ENCODE measurements at regions not wholly inside any gene's neighbourhood (a gene's known extent, or its start where the extent isn't known, plus 50 kb on each side); places are given as distances from the start of the nearest gene placed in this dataset.

GRCh38 chr6:153984811-153985210 lies 54.2 kb upstream of the OPRM1 start:
- Histone ChIP-seq H2BK5ac (ENCODE audit: low read depth, low read length) (no peak overlapping the region), H2BK12ac (ENCODE audit: low read depth, low read length) (no peak overlapping the region), H3K23me2 (ENCODE audit: low read depth, low read length) (peaks cover 2% of the 10 kb centered on the region; the same call in 1 of the 2 replicates), H2AK5ac (ENCODE audit: low read depth, low read length) (no peak overlapping the region), H2BK20ac (ENCODE audit: low read length) (no peak overlapping the region), H3K4me1 (replicated peaks in 1 of 4; ENCODE audit: control insufficient read depth in 3 of 4, insufficient read depth in 4 of 4, low read length in 3 of 4) (no peaks in the 10 kb centered on the region; a peak in 1 of 7 replicates), H2BK120ac (replicated peaks; ENCODE audit: low read depth, low read length) (no peak overlapping the region), H2BK15ac (ENCODE audit: low read length) (no peak overlapping the region), H3K14ac (ENCODE audit: insufficient read length) (no peak overlapping the region), H3K79me2 (ENCODE audit: control insufficient read depth in 1 of 2, insufficient read depth in 2 of 2, low read length in 2 of 2) (no peaks in the 10 kb centered on the region), H3K18ac (ENCODE audit: extremely low read depth, low read length) (no peak overlapping the region), H4K20me1 (replicated peaks in 1 of 2; ENCODE audit: control insufficient read depth in 1 of 2, insufficient read depth in 2 of 2, low read length in 2 of 2) (no peaks in the 10 kb centered on the region), H3K4me3 (ENCODE audit: extremely low read depth in 1 of 4, insufficient read depth in 2 of 4, low read depth in 3 of 4, low read length in 4 of 4) (no peak overlapping the region), H3K56ac (replicated peaks; ENCODE audit: insufficient read length, low read depth, low read length) (no peak overlapping the region), H3K4me2 (ENCODE audit: insufficient read depth in 1 of 2, low read depth in 2 of 2, low read length in 2 of 2) (no peak overlapping the region), H3K9ac (replicated peaks in 1 of 4; ENCODE audit: extremely low read depth in 1 of 4, low read depth in 3 of 4, low read length in 3 of 4) (no peak overlapping the region), H4K91ac (replicated peaks; ENCODE audit: insufficient read length, low read length) (no peak overlapping the region), H3K27ac (ENCODE audit: low read depth, low read length) (no peak overlapping the region), H4K8ac (ENCODE audit: extremely low read depth, insufficient read depth, low read length) (no peak overlapping the region), H3K9me3 (ENCODE audit: insufficient read depth in 2 of 2, low read depth in 1 of 2, low read length in 1 of 2) (no peaks in the 10 kb centered on the region), H3K79me1 (ENCODE audit: low read depth, low read length) (no peaks in the 10 kb centered on the region), H2AFZ (ENCODE audit: low read length) (no peak overlapping the region), H4K5ac (ENCODE audit: insufficient read length, low read depth, low read length) (no peak overlapping the region), H3K4ac (replicated peaks; ENCODE audit: insufficient read length, low read depth, low read length) (no peak overlapping the region), H3K36me3 (ENCODE audit: control insufficient read depth in 2 of 4, insufficient read depth in 4 of 4, low read length in 3 of 4) (no peaks in the 10 kb centered on the region), H3K27me3 (replicated peaks in 1 of 4; ENCODE audit: control insufficient read depth in 3 of 4, extremely low read depth in 1 of 4, insufficient read depth in 3 of 4, low read length in 3 of 4) (no peaks in the 10 kb centered on the region), H3K23ac (ENCODE audit: insufficient read length) (no peak overlapping the region)
- WGBS, 2 experiments (ENCODE audit: extremely low coverage in 1 of 2, insufficient coverage in 1 of 2, insufficient read length in 1 of 2, insufficient replicate concordance in 2 of 2, low coverage in 1 of 2, low lambda C conversion rate in 2 of 2, missing lambda C conversion rate in 1 of 2), result 53% methylated on average over 1 of the region's 1 CpG; no CpG with 5 or more reads in 1 of the 2 experiments
- POLR2A ChIA-PET (ENCODE audit: partially characterized antibody), result no interaction called here
- CTCF ChIA-PET (ENCODE audit: partially characterized antibody), result interaction anchor here (1.0 kb wide), 1 partner anchor 39 kb away, joined by 3 read pairs; no protein-coding TSS in a partner anchor
- DNase-seq (ENCODE audit: low read depth in 1 of 2, low spot score in 2 of 2) (no peak), FAIRE-seq (no peak)
- no peak for TF ChIP-seq GTF2F1 (IDR thresholded peaks at IDR 0.05; ENCODE audit: borderline replicate concordance, low read depth, low read length)
- no peak for TF ChIP-seq POLR2AphosphoS5 (IDR thresholded peaks at IDR 0.05; ENCODE audit: low read depth, low read length)
- TF ChIP-seq POU5F1 (IDR thresholded peaks at IDR 0.05; ENCODE audit: low read depth, low read length), result no peak
- no peak for TF ChIP-seq CREB1 (IDR thresholded peaks at IDR 0.05)
- TF ChIP-seq RBBP5 (IDR thresholded peaks at IDR 0.05; ENCODE audit: borderline replicate concordance, low read depth, low read length), result no peak
- TF ChIP-seq YY1 (IDR thresholded peaks at IDR 0.05; ENCODE audit: low read depth, low read length), result no peak
- no peak for TF ChIP-seq PHF8 (conservative IDR thresholded peaks at IDR 0.05; ENCODE audit: low read depth, low read length)
- TF ChIP-seq JUND (IDR thresholded peaks at IDR 0.05; ENCODE audit: low read length), result no peak
- TF ChIP-seq CHD2 (IDR thresholded peaks at IDR 0.05; ENCODE audit: low read length), result no peak
- no peak for TF ChIP-seq USF2 (IDR thresholded peaks at IDR 0.05; ENCODE audit: low read length)
- TF ChIP-seq ATF3 (IDR thresholded peaks at IDR 0.05; ENCODE audit: insufficient read depth, low read depth, low read length), result no peak
- no peak for TF ChIP-seq SP2 (IDR thresholded peaks at IDR 0.05; ENCODE audit: low read length)
- no peak for TF ChIP-seq CTBP2 (IDR thresholded peaks at IDR 0.05; ENCODE audit: borderline replicate concordance, insufficient read depth, insufficient read length, low read length)
- no peak for TF ChIP-seq CHD1 (IDR thresholded peaks at IDR 0.05; ENCODE audit: low read depth, low read length)
- TF ChIP-seq ZNF274 (IDR thresholded peaks at IDR 0.05; ENCODE audit: borderline replicate concordance, extremely low read depth, low read length), result no peak
